OCI-M1 (cell line): ENCODE measurements at regions not wholly inside any gene's neighbourhood (a gene's known extent, or its start where the extent isn't known, plus 50 kb on each side); places are given as distances from the start of the nearest gene placed in this dataset.
"Not testable (repeated sequence)": the region's sequence is repeated elsewhere in the genome, so short reads cannot be mapped to it uniquely, and the experiment has no call there.

Source experiments
- DNase-seq: peaks from one replicate; lab custom pipeline; 2025; lab: John Stamatoyannopoulos, UW

- no peak for DNase-seq
Measured at GRCh38 chr3:153370680-153371079, 208.7 kb downstream of the RAP2B start.

GRCh38 chr3:153372326-153372725 is 210.3 kb downstream of the RAP2B start:
- no peak for DNase-seq

GRCh38 chr3:153373606-153374005 is 211.6 kb downstream of the RAP2B start:
- peak; percentile 85 for DNase-seq

GRCh38 chr3:153378366-153378765 is 216.3 kb downstream of the RAP2B start:
- not testable (repeated sequence) for DNase-seq

DNA sequence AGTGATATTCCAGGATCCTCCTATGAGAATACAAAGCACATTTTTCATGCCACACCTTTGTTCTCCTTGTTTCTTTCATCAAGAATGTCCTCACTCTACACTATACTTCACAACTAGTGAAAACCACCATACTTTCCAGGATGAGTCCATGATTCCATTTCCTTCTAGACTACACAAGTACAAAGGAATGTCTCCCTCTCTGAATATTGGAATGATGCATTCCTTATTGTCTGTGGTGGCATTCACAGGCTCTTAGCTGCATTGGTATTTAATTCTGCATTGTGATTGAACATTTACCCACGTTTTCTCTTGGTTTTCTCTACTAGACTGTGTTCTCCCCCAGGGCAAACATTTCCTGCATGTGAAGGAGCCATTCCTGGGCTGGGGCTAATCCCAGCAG is 217.5 kb downstream of the RAP2B start:
- no peak for DNase-seq

- no peak for DNase-seq
Measured at GRCh38 chr3:153385343-153385742, 223.3 kb downstream of the RAP2B start.

- no peak for DNase-seq
Measured at GRCh38 chr3:153392363-153392762, 230.3 kb downstream of the RAP2B start.

- no peak for DNase-seq
Measured at GRCh38 chr3:153394017-153394416, 232.0 kb downstream of the RAP2B start.

DNA sequence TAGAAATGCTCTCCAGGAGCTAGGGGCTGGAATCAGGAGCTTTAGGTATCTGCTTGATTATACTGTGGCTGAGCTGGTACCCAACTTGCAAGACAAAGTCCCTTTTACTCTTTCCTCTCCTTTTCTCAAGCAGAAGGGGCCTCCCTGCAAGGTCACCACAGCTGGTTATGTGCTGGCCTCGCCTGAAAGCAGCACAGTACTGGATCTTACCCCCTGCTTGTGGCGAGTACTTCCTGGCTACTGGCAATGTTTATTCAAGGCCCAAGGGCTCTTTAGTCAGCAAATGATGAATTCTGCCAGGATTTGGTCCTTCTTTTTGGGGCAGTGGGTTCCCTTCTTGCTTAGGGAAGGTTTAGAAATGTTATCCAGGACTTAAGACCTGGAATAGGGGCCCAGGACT is 234.6 kb downstream of the RAP2B start:
- no peak for DNase-seq

- DNase-seq, result no peak
Measured at GRCh38 chr3:153397794-153398193, 235.8 kb downstream of the RAP2B start.

GRCh38 chr3:153399636-153400035 is 237.6 kb downstream of the RAP2B start:
- DNase-seq, result peak; percentile 43

- no peak for DNase-seq
Measured at GRCh38 chr3:153400641-153401040, 238.6 kb downstream of the RAP2B start.

DNA sequence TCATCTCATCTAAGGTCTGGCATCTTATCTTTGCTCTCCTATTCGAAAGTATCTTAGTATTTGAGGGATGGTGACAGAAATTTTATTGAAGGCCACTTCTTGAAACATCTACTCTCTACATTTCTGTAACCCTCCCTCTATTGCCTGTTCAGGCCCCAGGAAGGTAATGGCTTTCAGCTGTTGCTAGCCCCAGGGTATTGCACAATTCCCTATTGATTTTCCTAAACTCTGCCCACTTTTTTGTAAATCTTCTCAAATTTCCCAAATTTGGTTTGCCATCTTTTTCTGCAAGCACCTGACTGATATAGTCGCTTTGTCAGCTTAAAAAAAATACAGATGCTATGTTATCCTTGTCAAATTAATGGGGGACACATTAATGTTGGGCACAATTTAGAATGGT is 242.1 kb downstream of the RAP2B start:
- no peak for DNase-seq

GRCh38 chr3:153405320-153405719 is 243.3 kb downstream of the RAP2B start:
- not testable (repeated sequence) for DNase-seq

GRCh38 chr3:153410517-153410916 is 248.5 kb downstream of the RAP2B start:
- DNase-seq, result no peak

DNA sequence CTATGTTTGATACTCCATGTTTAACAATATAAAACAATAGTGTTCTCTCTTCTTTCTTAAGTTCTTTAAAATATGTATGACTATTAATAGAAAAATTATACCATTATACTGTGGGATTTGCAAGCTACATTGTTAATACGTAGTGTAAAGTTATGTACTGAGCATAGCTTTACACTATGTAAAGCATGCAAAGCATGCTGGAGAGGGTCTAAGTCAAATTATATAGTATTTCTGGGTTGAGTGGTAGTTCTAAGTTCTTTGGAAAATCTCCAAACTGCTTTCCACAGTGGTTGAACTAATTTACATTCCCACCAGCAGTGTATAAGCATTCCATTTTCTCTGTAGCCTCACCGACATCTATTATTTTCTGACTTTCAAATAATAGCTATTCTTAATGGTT is 253.0 kb downstream of the RAP2B start:
- DNase-seq, result no peak

GRCh38 chr3:153422314-153422713 is 260.3 kb downstream of the RAP2B start:
- no peak for DNase-seq

- DNase-seq, result not testable (repeated sequence)
Measured at GRCh38 chr3:153423820-153424219, 261.8 kb downstream of the RAP2B start.

DNA sequence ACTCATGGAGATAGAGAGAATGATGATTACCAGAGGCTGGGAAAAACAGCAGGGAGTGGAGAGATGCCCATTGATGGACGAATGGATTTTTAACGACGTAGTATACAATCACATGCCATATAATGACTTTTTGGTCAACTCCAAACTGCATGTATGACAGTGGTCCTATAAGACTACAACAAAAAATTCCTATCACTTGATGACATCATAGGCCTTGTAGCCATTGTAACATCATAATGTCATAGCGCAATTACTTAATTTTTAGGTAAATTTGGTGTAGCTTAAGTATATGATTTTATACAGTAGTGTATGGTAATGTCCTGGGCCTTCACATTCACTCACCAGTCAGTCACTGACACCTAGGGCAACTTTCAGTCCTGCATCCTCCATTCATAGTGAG is 264.3 kb downstream of the RAP2B start:
- no peak for DNase-seq

DNA sequence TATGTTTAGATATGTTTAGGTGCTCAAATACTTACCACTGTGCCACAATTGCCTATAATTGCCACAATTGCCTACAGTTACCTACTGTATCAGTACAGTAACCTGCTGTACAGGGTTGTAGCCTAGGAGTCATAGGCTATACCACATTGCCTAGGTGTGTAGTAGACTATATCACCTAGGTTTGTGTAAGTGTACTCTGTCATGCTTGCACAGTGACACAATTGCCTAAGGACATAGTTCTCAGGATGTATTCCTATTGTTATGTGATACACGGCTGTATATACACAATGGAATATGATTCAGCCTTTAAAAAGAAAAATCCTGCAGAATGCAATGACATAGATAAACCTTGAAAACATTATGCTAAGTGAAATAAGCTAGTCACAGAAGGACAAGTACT is 264.8 kb downstream of the RAP2B start:
- DNase-seq, result no peak

- no peak for DNase-seq
Measured at GRCh38 chr3:153429821-153430220, 267.8 kb downstream of the RAP2B start.

GRCh38 chr3:153431076-153431475 is 269.1 kb downstream of the RAP2B start:
- DNase-seq, result no peak

DNA sequence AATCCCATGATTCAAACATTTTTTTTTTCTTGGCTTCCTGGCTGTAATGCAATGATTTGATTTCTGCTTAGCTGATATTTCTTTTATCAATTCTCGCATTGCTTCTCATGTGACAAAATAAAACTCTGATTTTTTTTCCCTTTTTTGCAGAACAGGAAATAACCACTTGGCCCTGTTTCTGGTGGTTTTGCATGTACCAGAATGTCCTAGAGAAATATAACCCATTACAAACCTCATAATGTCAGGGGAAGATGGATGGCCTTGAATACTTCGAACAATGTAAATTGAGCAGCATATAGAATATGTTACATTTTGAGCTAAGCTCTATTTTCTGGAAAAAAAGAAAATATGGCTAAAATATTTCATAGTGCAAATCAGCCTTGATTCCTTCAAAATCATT is 275.6 kb downstream of the RAP2B start:
- DNase-seq, result no peak

GRCh38 chr3:153438271-153438670 is 276.2 kb downstream of the RAP2B start:
- DNase-seq, result no peak

- no peak for DNase-seq
Measured at GRCh38 chr3:153439780-153440179, 277.8 kb downstream of the RAP2B start.
